NCI-H2196 treated with DMSO at 0.1 percent for 48 hours (cell line): ENCODE measurements at regions not wholly inside any gene's neighbourhood (a gene's known extent, or its start where the extent isn't known, plus 50 kb on each side); places are given as distances from the start of the nearest gene placed in this dataset.
A peak's percentile ranks its signal among the peaks of the same experiment; 100 is the strongest.
"Not testable (repeated sequence)": the region's sequence is repeated elsewhere in the genome, so short reads cannot be mapped to it uniquely, and the experiment has no call there.

Source experiments
- DNase-seq: peaks from one replicate; lab custom pipeline; 2025; ENCODE audit not compliant: unreplicated experiment; lab: John Stamatoyannopoulos, UW

GRCh38 chr15:91413142-91413541 is 313.1 kb downstream of the SV2B start:
- DNase-seq, result peak; percentile 7

GRCh38 chr15:91414124-91414523 is 314.1 kb downstream of the SV2B start:
- no peak for DNase-seq

- DNase-seq, result not testable (repeated sequence)
Observed at GRCh38 chr15:91415258-91415657, 315.2 kb downstream of the SV2B start.

- no peak for DNase-seq
Observed at GRCh38 chr15:91420689-91421088, 320.6 kb downstream of the SV2B start.

DNA sequence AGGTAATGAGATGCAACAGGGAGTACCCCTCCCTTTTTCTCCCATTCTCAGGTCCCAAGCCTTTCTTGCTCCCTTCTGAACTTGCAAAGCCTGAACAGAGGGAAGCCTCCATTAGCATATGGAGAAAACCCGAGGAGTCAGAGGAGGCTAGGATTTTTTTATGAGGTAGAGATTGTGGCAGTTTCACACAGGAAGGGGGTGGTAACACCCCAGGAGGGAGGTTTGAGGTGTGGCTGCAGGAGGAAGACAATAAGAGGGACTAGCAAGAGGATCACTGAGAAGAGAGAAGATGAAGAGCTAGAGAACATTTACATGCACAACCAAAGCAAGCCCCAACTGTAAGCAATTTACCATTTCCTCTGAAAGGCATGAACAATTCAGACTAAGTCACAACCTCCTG is 322.7 kb downstream of the SV2B start:
- DNase-seq, result no peak

DNA sequence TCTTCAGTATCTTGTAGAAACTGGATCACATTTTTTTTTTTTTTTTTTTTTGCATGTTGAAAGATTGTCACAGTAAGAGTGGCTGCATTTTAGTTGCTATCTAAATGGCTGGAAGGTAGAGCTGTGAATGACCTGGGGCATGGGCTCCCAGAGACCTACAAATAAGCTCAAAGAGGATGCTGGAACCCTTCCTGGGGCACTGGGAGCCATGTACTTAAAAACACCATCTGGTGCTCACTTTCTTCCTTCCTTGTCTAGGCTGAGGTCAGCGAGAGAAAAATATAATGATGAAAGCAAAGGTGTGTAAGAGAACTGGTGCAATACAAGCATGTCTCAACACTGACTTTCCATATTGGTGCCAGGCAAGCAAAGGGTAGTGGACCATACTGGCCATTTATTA is 323.9 kb downstream of the SV2B start:
- no peak for DNase-seq

DNA sequence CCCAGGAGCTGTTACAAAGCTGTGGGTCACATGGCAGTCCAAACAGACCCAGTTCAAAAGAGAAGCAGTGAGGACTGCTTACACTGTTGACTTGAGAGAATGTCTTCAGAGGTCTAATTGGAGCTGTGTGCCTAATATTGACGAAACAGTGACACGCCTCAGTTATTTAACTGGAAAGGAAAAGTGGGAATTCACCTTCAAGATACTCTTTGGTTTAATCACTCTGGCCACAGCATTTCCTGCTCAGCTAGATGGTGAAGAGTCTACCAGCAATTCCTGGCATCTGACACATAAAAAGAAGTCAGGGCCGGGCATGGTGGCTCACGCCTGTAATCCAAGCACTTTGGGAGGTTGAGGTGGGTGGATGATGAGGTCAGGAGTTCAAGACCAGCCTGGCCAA is 326.4 kb downstream of the SV2B start:
- no peak for DNase-seq

- no peak for DNase-seq
Observed at GRCh38 chr15:91429973-91430372, 329.9 kb downstream of the SV2B start.

- DNase-seq, result no peak
Observed at GRCh38 chr15:91431041-91431715, 331.1 kb downstream of the SV2B start.

DNA sequence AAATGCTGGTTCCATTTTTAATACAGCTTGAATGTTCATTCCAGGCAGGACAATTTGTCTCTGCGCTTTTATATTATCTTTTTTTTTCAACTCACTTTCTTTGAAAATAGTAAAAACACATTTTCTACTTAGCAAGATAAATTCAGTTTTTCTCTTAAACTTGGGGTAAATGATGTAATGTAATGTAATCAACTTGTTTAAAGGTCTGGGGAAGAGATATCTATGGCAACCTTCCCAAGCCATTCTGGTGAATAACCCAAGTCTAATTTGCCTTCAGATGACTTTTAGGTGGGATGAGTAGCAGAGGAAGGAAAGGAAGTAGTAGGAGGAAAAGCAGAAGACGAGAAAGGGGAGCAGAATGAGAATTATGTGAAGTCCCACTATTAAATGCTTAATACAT is 335.1 kb downstream of the SV2B start:
- no peak for DNase-seq

GRCh38 chr15:91444656-91445055 is 344.6 kb downstream of the SV2B start:
- DNase-seq, result no peak

DNA sequence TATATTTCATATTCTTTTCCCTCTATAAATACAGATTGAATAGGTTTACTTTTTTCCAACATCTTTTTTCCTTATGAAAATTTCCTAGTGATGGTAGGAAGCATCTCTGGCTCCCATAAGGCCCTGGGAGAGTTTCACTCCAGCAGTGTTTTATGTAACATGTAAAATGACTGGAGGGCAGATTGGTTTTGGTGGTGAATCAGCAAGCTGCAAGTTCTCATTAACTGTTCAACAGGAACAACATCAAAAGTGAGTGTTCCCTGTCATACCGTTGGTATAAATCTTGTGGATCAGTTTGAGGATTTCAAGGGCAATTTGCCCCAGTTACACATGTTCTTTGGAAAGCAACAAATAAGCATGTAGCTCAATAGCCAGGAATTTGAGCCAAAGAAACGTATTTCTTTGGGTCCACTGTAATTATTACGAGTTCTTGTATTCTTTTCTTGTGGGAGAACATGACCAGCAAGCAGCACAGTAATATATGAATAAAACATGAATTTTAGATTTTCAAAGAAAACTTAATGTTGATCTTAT is 345.7 kb downstream of the SV2B start:
- no peak for DNase-seq

- no peak for DNase-seq
Observed at GRCh38 chr15:91447991-91448644, 348.1 kb downstream of the SV2B start.

DNA sequence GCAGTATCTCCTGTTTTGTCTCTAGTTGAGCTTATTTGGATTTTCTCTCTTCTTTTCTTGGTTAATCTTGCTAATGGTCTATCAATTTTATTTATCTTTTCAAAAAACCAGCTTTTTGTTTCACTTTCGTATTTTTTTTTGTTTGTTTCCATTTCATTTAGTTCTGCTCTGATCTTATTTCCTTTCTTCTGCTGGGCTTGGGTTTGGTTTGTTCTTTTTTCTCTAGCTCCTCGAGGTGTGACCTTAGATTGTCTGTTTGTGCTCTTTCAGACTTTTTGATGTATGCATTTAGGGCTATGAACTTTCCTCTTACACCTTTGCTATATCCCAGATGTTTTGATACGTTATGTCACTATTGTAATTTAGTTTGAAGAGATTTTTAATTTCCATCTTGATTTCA is 353.3 kb downstream of the SV2B start:
- DNase-seq, result not testable (repeated sequence)

DNA sequence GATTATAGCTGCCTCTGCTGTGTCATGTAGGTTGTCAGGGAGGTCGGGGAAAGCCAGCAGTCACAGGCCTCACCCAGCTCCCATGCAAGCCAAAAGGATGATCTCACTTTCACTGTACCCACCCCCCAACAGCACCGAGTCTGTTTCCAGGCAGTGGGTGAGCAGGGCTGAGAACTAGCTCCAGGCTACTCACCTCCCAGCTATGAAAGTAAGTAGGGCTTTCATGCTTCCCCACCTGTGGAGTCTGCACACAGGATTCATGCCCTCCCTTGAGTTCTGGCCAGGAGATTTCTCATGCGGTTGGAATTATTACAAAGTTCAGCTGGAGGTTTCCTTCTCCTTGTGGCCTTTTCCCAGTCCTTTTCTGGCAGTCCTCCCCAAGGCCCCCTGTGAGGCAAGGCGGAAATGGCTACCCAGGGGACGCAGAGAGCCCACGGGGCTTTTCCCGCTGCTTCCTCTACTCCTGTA is 356.2 kb downstream of the SV2B start:
- no peak for DNase-seq

GRCh38 chr15:91456921-91457320 is 356.9 kb downstream of the SV2B start:
- no peak for DNase-seq

- no peak for DNase-seq
Observed at GRCh38 chr15:91461377-91461776, 361.3 kb downstream of the SV2B start.

GRCh38 chr15:91465086-91465485 is 365.0 kb downstream of the SV2B start:
- no peak for DNase-seq

DNA sequence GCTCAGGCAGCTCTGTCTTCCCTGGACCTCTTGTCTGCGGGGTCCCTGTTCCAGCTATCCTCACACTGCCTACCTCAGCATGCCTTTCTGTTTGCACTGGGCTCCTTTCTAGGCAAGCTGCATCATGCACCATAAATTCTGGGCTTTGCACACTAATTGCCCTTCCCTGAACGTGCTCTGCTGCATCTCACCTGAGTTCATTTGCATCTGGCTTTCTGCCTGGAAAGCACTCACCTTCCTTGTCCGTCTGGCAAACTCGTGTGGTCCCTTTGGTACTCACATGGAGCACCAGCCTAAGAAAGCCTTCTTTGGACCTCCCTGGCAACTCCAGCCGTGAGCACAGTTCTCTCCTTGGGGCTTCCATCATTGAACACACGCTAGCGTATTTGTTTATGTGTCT is 365.6 kb downstream of the SV2B start:
- DNase-seq, result no peak

- no peak for DNase-seq
Observed at GRCh38 chr15:91468871-91469580, 369.0 kb downstream of the SV2B start.

DNA sequence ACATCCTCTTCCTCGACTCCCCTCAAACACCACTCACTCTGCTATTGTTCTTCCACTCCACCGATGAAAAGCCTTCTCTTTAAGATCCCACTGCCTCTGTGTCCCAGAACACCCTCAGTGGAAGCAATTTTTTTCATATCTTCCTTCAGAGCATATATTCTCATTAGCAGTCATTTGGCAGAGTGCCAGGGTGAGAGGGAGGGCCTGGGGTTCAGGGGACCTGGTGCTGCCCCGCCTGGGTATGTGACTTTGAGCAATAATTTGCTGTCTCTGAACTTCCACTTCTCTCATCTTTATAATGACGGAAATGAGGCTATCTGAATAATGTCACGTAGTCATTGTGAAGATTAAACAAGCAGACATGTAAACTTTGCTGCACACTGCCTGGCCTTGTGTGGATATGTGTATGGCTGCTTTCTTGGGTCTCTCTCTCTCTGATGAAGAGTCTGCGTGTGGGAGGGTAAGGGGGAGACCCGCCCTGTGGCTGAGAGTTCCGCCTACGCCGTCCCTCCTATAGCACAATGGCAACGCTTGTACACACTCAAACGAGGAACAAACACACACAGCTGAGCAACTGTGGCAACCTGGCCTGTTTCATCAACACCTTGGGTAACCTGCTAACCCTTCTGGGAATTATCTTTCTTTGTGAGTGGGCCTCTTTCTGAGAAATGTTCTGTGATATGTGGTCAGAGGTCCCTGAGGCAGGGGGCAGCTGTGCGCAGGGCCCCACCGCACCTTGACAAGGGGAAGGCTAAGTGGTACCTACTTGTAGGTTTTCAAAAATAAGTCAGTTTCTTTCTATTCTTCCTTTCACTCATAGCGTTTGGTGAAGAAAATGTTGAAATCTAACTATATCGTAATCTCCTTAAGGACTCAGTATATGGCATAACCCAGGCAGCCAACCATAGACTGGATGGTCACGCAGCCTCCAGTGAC is 369.8 kb downstream of the SV2B start:
- DNase-seq, result no peak
